ENCODE measurements at regions not wholly inside any gene's neighbourhood (a gene's known extent, or its start where the extent isn't known, plus 50 kb on each side); places are given as distances from the start of the nearest gene placed in this dataset.

DNA sequence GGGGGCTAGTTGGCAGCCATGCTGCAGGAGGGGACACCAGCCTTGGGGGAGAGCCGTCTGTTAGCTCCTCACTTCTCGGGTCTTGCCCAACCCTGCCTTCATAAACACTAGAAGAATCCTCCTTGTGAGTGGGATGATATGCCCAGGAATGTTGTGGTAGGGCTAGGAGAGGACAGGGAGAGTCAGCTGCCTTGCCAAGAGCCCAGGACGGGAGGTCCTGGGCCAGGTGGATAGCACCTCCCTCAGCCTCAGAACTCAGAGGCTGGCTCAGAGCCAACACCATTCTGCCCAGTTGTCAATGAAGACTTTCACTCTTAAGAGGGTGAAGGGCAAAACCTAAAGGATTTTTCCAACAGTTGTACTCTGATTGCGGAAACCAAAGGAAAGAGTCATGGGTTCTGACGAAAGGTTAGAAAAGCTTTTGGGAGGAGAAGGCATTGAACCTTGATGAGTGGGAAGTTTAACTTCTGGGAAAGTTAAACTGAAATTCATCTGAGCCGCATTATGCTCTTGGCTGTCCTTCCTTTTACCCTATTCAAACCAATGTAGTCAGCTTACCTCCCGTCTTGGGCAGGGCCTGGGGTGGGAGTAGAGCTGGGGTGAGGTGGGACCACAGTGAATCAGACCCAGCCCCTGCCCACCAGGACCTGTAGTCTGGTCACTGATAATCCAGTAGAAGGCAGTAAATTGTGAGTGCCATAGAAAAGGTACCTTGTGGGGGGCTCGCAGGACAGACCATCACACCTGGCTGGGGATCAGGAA lies 81.9 kb downstream of the FAM43A start:
- Histone ChIP-seq H4K20me1 (ENCODE audit: insufficient read depth, low read length) (no peaks in the 10 kb centered on the region), H4K91ac (ENCODE audit: insufficient read depth, low read depth, low read length) (no peak overlapping the region), H2BK15ac (ENCODE audit: low read depth, low read length) (no peak overlapping the region), H3K4me1 (ENCODE audit: control insufficient read depth, insufficient read depth, low read length) (no peaks in the 10 kb centered on the region; the same call in 1 of the 2 replicates), H3K79me1 (ENCODE audit: low read depth in 1 of 2, low read length in 2 of 2) (no peaks in the 10 kb centered on the region), H3K56ac (ENCODE audit: extremely low read depth, insufficient read depth, low read length) (no peak overlapping the region), H3K36me3 (ENCODE audit: control insufficient read depth, insufficient read depth, low read length) (no peaks in the 10 kb centered on the region), H2AK9ac (replicated peaks; ENCODE audit: low read depth, low read length, poor library complexity) (no peak overlapping the region), H3K4me3 (ENCODE audit: insufficient read depth, low read depth, low read length) (no peak overlapping the region), H3K14ac (replicated peaks; ENCODE audit: low read depth, low read length) (no peak overlapping the region), H3K9ac (ENCODE audit: low read depth, low read length) (no peak overlapping the region), H3K27ac (ENCODE audit: insufficient read depth, low read length) (no peak overlapping the region), H3K23ac (ENCODE audit: low read depth, low read length) (no peak overlapping the region), H3K18ac (ENCODE audit: low read depth, low read length) (no peak overlapping the region), H2BK20ac (ENCODE audit: low read depth, low read length) (no peak overlapping the region), H4K8ac (ENCODE audit: low read depth in 2 of 2, low read length in 2 of 2) (no peak overlapping the region), H3K9me1 (ENCODE audit: insufficient read depth, low read length) (no peaks in the 10 kb centered on the region), H2AK5ac (ENCODE audit: low read depth, low read length) (no peak overlapping the region), H2BK5ac (ENCODE audit: low read depth, low read length, poor library complexity, severe bottlenecking) (no peak overlapping the region), H2AFZ (replicated peaks; ENCODE audit: low read length, poor library complexity) (no peak overlapping the region), H2BK120ac (ENCODE audit: low read depth, low read length) (no peak overlapping the region), H3K27me3 (ENCODE audit: control insufficient read depth, insufficient read depth, low read length) (peaks cover 21% of the 10 kb centered on the region), H3K4me2 (ENCODE audit: low read depth, low read length) (no peak overlapping the region), H3K4ac (ENCODE audit: low read depth, low read length) (no peak overlapping the region), H4K5ac (ENCODE audit: low read depth, low read length) (no peak overlapping the region), H3K9me3 (ENCODE audit: control insufficient read depth, insufficient read depth, low read length) (no peaks in the 10 kb centered on the region)
- WGBS, 2 experiments (ENCODE audit: extremely low coverage in 2 of 2, insufficient read length in 1 of 2) = 91% methylated on average over 1 of the region's 8 CpGs; no CpG with 5 or more reads in 1 of the 2 experiments
- no peak for TF ChIP-seq RAD21 (IDR thresholded peaks at IDR 0.05; ENCODE audit: low read length)
- no peak for TF ChIP-seq MAZ (IDR thresholded peaks at IDR 0.05; ENCODE audit: borderline replicate concordance, low read depth, low read length)
- no peak for TF ChIP-seq MXI1 (IDR thresholded peaks at IDR 0.05; ENCODE audit: borderline replicate concordance, low read depth, low read length)
- no peak for TF ChIP-seq POLR2A (IDR thresholded peaks at IDR 0.05; ENCODE audit: low read depth, low read length)
- TF ChIP-seq BHLHE40 (IDR thresholded peaks at IDR 0.05; ENCODE audit: low read depth, low read length) = no peak
- TF ChIP-seq FOS (IDR thresholded peaks at IDR 0.05; ENCODE audit: low read depth, low read length) = no peak
- no peak for TF ChIP-seq CHD1 (IDR thresholded peaks at IDR 0.05; ENCODE audit: low read depth, low read length)
- TF ChIP-seq RFX5 (IDR thresholded peaks at IDR 0.05; ENCODE audit: low read depth, low read length) = no peak
- TF ChIP-seq RCOR1 (IDR thresholded peaks at IDR 0.05; ENCODE audit: insufficient replicate concordance, low read length) = no peak
- TF ChIP-seq SMC3 (IDR thresholded peaks at IDR 0.05; ENCODE audit: low read depth, low read length) = no peak
- TF ChIP-seq CEBPB (IDR thresholded peaks at IDR 0.05; ENCODE audit: low read depth, low read length) = no peak
- TF ChIP-seq, protein P1, sequence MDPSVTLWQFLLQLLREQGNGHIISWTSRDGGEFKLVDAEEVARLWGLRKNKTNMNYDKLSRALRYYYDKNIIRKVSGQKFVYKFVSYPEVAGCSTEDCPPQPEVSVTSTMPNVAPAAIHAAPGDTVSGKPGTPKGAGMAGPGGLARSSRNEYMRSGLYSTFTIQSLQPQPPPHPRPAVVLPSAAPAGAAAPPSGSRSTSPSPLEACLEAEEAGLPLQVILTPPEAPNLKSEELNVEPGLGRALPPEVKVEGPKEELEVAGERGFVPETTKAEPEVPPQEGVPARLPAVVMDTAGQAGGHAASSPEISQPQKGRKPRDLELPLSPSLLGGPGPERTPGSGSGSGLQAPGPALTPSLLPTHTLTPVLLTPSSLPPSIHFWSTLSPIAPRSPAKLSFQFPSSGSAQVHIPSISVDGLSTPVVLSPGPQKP (IDR thresholded peaks at IDR 0.05; ENCODE audit: borderline replicate concordance, low read depth, low read length) = no peak
- no peak for TF ChIP-seq CTCF (conservative IDR thresholded peaks at IDR 0.05; ENCODE audit: low read depth, low read length)
- no peak for TF ChIP-seq NFE2L2 (IDR thresholded peaks at IDR 0.05; ENCODE audit: low read depth, low read length)
- dilution Hi-C loops (cut with HindIII; ENCODE audit: low sequenced_read_pairs, unreplicated experiment) (no loop called here), intact Hi-C loops (cut with micrococcal nuclease) (no loop called here), in situ Hi-C loops (cut with MboI; ENCODE audit: low sequenced_read_pairs) (no loop called here)
- ATAC-seq (ENCODE audit: low read depth) (no peak), DNase-seq (no peak)
- ChIA-PET CTCF (no interaction called here), POLR2A (ENCODE audit: unreplicated experiment) (no interaction called here)
- BruUV-seq (replicated peaks) = no TSS peak

Data from IMR-90 (cell line).